ENCODE measurements at regions not wholly inside any gene's neighbourhood (a gene's known extent, or its start where the extent isn't known, plus 50 kb on each side); places are given as distances from the start of the nearest gene placed in this dataset.
"Not testable (repeated sequence)": the region's sequence is repeated elsewhere in the genome, so short reads cannot be mapped to it uniquely, and the experiment has no call there.

GRCh38 chr9:110126986-110127864 lies 80.7 kb downstream of the C9orf152 start:
- no peak for DNase-seq

GRCh38 chr9:110128664-110129329 lies 79.2 kb downstream of the C9orf152 start:
- no peak for DNase-seq

GRCh38 chr9:110129425-110129824 lies 78.5 kb downstream of the C9orf152 start:
- no peak for DNase-seq

GRCh38 chr9:110130211-110130610 lies 77.7 kb downstream of the C9orf152 start:
- no peak for DNase-seq

GRCh38 chr9:110130791-110131416 lies 77.1 kb downstream of the C9orf152 start:
- DNase-seq = no peak

- no peak for DNase-seq
Observed at GRCh38 chr9:110131499-110131898, 76.5 kb downstream of the C9orf152 start.

- not testable (repeated sequence) for DNase-seq
Observed at GRCh38 chr9:110132531-110132930, 75.4 kb downstream of the C9orf152 start.

GRCh38 chr9:110133059-110133458 lies 74.9 kb downstream of the C9orf152 start:
- DNase-seq = no peak

- no peak for DNase-seq
Observed at GRCh38 chr9:110133608-110134210, 74.2 kb downstream of the C9orf152 start.

- DNase-seq = no peak
Observed at GRCh38 chr9:110135846-110136245, 72.1 kb downstream of the C9orf152 start.

GRCh38 chr9:110136802-110137201 lies 71.2 kb downstream of the C9orf152 start:
- no peak for DNase-seq

GRCh38 chr9:110140276-110140675 lies 67.7 kb downstream of the C9orf152 start:
- DNase-seq = no peak

GRCh38 chr9:110141227-110141793 lies 66.6 kb downstream of the C9orf152 start:
- DNase-seq = no peak

GRCh38 chr9:110142253-110142652 lies 65.7 kb downstream of the C9orf152 start:
- DNase-seq = no peak

GRCh38 chr9:110142868-110143481 lies 65.0 kb downstream of the C9orf152 start:
- peak; percentile 68 for DNase-seq

GRCh38 chr9:110143485-110143884 lies 64.5 kb downstream of the C9orf152 start:
- peak; percentile 36 for DNase-seq

- peak; percentile 74 for DNase-seq
Observed at GRCh38 chr9:110143950-110144545, 63.9 kb downstream of the C9orf152 start.

- DNase-seq = no peak
Observed at GRCh38 chr9:110146373-110146772, 61.6 kb downstream of the C9orf152 start.

GRCh38 chr9:110148384-110148783 lies 59.6 kb downstream of the C9orf152 start:
- peak; percentile 28 for DNase-seq

- DNase-seq = no peak
Observed at GRCh38 chr9:110148891-110149290, 59.1 kb downstream of the C9orf152 start.

All from hematopoietic multipotent progenitor cell treated with erythropoietin and hydrocortisone succinate and interleukin-3 and kit ligand, for 6 days (in vitro differentiated cells).